PFSK-1 (cell line): ENCODE measurements at regions not wholly inside any gene's neighbourhood (a gene's known extent, or its start where the extent isn't known, plus 50 kb on each side); places are given as distances from the start of the nearest gene placed in this dataset.

Experiments used
- FOXP2 ChIP-seq: optimal IDR thresholded peaks from 2 replicates; pipeline ENCODE3; 2011; ENCODE audit warnings: borderline replicate concordance, control low read depth, inconsistent platforms; ENCODE audit not compliant: insufficient read depth; ENCODE audit errors: extremely low read length, extremely low read depth
- POLR2AphosphoS5 ChIP-seq: IDR thresholded peaks from 2 replicates; pipeline ENCODE4 v1.6.1; 2012; ENCODE audit warnings: low read depth, mild to moderate bottlenecking, control low read depth, low read length, moderate library complexity
- REST ChIP-seq, 2 experiments: IDR thresholded peaks; 2 replicates each; pipeline versions ENCODE4 v1.6.1 to v1.8.0; 2011 to 2012; ENCODE audit warnings: low read depth in 2 of 2, low read length in 2 of 2, control low read depth in 1 of 2, inconsistent platforms in 1 of 2, mild to moderate bottlenecking in 1 of 2, moderate library complexity in 1 of 2; ENCODE audit not compliant: insufficient read depth in 1 of 2
- SIN3A ChIP-seq: IDR thresholded peaks from 2 replicates; pipeline ENCODE4 v1.6.1; 2012; ENCODE audit warnings: mild to moderate bottlenecking, low read length, moderate library complexity, borderline replicate concordance; ENCODE audit not compliant: insufficient read depth
- TAF1 ChIP-seq: IDR thresholded peaks from 2 replicates; pipeline ENCODE4 v1.6.1; 2012; ENCODE audit warnings: low read length, control low read depth, borderline replicate concordance; ENCODE audit not compliant: insufficient read depth

GRCh38 chr1:22327411-22327810 is 124.2 kb upstream of the ZBTB40 start:
- TF ChIP-seq POLR2AphosphoS5 (no peak), TAF1 (no peak), SIN3A (no peak), REST (IDR thresholded peaks at IDR 0.05; ENCODE audit: insufficient read depth in 1 of 2, low read depth in 2 of 2, low read length in 2 of 2) (no peak), FOXP2 (no peak)
